Fibroblast of skin of scalp (primary cell): ENCODE measurements at regions not wholly inside any gene's neighbourhood (a gene's known extent, or its start where the extent isn't known, plus 50 kb on each side); places are given as distances from the start of the nearest gene placed in this dataset.
A peak's percentile ranks its signal among the peaks of the same experiment; 100 is the strongest.
"Not testable (repeated sequence)": the region's sequence is repeated elsewhere in the genome, so short reads cannot be mapped to it uniquely, and the experiment has no call there.

ENCODE experiments used
- DNase-seq: peaks from one replicate; pipeline ENCODE4 v3.0.0-alpha.2; 2013

DNA sequence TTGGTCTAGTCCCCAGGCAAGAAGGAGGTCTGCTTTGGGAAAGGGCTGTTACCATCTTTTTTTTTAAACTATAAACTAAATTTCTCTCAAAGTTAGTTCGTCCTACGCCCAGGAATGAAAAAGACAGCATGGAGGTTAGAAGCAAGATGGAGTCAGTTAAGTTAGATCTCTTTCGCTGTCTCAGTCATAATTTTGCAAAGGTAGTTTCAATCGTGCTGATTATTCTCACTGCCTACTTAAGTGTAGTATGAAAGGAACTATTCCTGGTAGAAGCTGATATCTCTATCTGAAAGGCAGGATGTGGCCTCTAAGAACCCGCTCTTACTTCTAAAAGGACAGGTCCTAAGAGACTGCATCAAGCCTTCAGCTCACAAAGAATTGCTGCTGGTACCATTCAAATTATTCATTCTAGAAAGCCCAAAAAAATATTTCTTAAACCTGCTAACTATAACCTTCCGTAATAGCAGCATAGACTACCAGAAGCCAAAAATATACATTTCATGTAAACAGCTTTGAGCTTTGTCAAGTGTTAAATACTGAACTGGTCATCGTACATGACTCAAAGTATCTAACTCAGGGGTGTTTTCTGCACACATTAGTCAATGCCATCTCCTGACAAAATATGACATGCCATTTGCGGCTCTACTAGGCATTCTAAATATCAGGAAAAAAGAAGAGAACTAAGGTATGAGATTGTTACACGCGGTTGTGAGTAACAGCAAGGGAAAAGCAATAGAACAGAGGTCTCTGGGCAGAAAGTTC is 96.0 kb upstream of the CCDC80 start:
- no peak for DNase-seq

DNA sequence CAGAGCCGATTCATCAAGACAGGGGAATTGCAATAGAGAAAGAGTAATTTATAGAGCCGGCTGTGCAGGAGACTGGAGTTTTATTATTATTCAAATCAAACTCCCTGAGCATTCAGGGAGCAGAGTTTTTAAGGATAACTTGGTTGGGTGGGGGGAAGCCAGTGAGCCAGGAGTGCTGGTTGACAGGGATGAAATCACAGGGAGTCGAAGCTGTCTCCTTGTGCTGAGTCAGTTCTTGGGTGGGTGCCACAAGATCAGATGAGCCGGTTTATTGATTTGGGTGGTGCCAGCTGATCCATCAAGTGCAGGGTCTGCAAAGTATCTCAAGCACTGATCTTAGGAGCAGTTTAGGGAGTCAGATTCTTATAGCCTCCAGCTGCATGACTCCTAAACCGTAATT is 95.4 kb upstream of the CCDC80 start:
- no peak for DNase-seq

DNA sequence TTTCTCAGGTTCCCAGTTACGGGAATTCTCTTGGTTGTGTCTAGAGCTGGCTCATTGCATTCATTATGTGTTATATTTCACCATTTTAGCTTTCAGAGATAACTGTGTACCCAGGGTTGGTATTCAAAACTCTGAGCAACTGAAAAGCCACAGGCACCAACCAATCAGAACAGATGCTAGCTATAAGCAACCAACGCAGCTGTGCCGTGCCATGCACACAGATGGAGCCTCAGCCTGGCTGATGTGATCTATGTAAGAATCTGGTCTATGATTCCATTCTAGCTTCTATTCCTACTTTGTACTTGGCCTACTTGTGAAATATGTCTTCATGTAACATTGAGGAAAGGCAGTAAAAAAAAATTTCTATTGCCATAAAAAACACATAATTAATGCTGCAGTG is 95.0 kb upstream of the CCDC80 start:
- no peak for DNase-seq

DNA sequence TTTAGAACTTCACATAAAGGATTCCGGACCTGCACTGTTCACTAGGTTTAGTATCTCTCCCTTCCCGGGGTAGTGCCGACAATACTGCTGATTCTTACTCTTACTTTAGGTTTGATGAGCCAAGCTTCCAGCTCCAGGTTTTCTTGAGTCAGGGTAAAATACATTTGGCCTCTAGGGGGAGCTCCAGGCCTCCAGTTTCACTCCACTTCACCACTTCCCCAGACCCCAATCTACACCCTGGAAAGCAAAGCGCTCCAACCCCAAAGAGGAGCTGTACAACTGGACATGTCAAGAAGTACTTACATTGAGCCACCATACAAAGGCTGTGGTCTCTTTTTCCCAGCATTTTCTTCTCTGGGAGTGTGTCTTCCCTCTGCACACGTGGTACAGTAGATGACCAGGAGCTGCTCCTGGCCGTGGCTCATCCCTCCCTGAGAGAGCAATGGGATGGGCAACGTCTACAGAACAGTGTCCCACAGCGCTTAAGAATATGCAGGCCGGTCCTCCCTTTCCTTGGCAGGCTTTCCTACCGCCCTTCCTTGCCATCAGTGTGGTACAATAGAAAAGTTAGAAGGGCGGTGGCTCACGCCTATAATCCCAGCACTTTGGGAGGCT is 93.9 kb upstream of the CCDC80 start:
- peak; percentile 85 for DNase-seq

DNA sequence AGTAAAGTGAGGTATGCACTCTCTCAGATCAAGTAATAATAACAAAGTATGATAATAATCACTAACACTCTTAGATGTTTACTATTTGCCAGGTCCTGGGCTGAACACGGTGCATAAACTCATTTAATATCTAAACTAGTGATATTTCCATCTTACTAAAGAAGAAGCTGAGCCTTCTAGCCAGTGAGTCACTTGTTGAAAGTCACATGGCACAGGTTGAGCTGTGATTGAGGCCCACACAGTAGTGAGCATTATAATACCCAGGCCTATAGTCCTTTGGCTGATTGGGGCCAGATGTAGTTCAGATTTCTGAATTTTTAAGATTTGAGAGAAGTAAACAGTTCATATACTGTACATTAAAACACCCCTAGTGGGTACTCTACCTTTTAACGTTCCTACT is 93.2 kb upstream of the CCDC80 start:
- DNase-seq = peak; percentile 28

DNA sequence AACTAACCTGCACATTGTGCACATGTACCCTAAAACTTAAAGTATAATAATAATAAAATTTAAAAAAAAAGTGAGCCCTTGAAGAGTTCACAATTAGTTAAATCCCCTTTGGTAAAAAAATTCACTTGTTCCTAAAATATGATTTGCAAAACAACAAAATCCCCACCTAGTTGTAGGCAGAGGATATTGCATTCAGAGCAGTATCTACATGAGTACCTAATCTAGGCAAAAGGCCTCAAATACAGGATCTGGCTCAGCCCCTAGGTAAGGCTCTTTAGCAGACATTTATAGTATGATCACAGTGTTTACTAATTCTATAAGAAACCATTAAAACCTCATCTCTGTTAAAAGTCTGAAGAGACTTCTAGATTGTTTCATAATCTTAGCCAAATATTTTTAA is 89.3 kb upstream of the CCDC80 start:
- DNase-seq = no peak

DNA sequence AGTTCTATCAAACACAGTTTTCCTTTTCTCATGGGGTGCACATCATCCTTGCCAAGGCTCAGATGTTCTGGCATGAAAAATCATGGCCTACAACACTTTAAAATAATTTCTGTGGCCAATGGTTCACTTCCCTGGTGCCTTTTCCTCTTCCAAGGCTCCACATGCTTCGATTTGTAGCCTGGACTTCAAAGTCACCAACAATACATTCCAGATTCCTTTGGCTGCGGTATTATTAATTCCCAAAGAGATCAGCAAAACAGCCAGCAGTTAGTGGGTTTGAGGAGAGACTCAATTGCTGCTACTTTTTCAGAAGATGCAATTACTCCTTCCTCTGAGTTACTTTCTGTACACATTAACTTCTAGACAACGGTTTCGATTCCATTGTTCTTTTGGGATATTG is 80.3 kb upstream of the CCDC80 start:
- DNase-seq = peak; percentile 42

DNA sequence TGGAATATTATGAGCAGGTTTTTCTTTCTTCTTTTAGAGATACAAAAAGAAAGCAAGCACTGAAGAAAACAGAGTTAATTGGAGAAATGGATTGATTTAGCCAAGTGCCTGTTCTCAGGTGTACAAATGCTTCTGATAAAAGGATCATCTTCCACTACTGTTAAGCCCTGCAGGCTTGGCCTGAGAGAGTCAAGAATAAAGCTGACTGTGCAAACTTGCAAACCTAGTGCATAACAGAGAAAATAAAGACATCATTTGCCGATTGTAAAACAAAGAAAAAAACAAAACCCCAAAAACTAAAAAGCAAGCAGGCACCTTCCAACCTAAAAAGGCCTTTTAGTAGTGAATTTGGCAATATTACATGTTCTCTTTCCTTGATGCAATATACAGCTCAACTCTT is 78.0 kb upstream of the CCDC80 start:
- DNase-seq = no peak

DNA sequence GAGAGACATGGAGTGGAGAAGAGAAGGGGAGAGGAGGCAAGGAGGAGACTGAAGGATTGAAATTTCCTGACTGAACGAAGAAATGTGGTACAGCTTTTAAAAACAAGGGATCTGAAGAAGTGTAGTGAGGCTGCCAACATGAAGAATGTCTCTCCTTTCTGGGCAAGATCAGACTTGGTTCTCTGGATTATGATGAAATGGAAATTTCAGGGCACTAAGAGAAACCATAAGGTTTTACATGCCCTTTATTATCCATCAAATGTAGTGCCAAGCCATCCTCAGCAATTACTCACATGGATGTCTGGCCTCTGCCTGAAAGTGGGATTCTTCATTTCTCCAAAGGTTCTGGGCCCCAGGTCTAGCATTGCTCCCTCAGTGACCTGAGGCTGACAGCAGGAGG is 77.6 kb upstream of the CCDC80 start:
- DNase-seq = no peak

DNA sequence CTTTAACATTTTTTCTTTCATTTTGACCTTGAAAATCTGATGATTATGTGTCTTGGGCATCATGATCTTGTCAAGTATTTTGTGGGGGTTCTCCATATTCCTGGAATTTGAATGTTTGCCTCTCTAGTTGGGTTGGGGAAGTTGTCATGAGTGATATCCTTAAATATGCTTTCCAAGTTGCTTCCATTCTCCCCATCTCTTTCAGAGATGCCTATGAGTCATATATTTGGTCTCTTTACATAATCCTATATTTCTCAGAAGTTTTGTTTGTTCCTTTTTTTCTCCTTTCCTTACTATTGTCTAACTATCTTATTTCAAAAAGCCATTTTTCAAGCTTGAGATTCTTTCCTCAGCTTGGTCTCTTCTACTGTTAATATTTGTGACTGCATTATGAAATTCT is 69.0 kb upstream of the CCDC80 start:
- DNase-seq = peak; percentile 63

DNA sequence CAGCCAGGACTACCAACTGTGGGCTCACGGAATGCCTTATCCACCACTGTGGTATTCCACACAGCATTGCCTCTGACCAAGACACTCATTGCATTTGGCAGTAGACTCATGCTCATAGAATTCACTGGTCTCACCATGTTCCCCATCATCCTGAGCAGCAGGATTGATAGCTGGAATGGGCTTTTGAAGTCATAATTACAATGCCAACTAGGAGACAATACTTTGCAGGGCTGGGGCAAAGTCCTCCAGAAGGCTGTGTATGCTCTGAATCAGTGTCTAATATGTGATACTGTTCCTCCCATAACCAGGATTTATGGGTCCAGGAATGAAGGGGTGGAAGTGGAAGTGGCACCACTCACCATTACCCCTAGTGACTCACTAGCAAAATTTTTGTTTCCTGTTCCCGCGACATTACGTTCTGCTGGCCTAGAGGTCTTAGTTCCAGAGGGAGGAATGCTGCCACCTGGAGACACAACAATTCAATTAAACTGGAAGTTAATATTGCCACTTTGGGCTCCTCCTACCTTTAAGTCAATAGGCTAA is 58.6 kb upstream of the CCDC80 start:
- DNase-seq = peak; percentile 81

DNA sequence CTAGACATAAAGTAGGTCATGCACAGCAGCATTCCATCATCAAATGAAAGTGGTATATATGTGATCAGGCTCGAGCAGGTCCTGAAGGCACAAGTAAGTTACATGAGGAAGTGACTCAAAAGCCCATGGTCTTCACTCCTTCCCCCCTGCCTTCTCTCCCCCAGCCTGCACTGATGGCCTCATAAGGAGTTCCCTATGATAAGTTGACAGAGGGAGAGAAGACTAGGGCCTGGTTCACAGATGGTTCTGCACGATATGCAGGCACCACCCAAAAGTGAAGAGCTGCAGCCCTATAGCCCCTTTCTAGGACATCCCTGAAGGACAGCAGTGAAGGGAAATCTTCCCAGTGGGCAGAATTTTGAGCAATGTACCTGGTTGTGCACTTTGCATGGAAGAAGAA is 57.5 kb upstream of the CCDC80 start:
- not testable (repeated sequence) for DNase-seq

DNA sequence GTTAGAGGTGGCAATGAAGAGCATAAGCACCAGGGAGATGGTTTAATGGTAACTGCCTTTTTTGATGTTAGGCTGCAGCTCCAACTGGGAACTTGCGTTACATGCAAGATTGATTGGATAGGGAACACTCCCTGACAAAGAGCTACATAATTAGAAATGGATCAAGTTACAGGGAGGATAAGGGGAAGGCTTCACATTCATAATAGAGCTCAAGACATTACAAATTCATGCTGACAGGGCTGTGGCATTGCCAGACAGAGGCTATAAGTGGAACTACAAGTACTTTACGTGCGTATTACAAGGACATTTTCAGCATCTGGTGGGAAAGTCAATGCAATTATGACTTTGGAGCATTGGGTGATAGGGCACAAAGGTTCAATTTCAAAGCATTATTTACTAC is 55.3 kb upstream of the CCDC80 start:
- DNase-seq = not testable (repeated sequence)

DNA sequence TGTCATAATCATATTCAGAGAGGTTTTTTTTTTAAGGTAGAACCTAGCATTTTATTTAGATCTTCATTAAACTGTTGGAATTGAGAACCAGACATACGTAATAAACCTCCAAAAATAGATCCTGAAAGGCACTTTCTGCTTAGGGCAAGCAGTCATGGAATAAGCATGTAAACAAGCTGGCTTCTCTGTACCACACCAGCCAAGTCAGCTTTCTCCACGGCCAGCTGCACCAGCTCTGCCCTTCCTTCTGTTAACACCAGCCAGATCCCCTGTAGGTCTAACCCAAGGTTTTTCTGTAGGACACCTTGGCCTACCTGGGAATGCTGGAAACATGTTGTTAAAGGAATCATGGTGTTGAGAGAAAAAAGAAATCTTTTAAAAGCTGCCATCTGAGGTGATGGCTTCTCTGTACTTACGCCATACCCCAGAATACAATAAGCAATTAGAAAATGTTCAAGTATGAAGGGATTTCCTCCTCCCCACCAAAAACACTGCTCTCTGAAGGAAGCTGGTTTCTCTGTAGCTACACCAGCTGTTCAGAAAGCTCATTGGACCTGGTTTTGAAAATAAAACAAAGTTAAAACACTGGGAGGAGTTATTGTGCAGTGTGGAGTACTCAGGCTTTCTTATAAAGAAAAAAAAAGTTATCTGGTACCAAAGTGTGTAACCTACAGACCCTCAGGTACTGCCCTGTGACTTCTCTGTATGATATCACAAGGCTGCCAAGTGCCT is 54.6 kb upstream of the CCDC80 start:
- DNase-seq = peak; percentile 60

DNA sequence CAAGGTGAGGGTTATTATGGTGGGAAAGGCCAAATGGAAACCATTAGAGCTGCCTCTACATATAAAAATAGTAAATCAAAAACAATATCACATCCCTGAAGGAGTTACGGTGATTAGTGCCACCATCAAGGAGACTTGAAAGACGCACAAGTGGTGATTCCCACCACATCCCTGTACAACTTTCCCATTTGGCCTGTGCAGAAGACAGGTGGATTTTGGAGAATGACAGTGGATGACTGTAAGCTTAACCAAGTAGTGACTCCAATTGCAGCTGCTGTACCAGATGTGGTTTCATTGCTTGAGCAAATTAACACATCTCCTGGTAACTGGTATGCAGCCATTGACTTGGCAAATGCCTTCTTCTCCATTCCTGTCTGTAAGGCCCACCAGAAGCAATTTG is 54.0 kb upstream of the CCDC80 start:
- not testable (repeated sequence) for DNase-seq

DNA sequence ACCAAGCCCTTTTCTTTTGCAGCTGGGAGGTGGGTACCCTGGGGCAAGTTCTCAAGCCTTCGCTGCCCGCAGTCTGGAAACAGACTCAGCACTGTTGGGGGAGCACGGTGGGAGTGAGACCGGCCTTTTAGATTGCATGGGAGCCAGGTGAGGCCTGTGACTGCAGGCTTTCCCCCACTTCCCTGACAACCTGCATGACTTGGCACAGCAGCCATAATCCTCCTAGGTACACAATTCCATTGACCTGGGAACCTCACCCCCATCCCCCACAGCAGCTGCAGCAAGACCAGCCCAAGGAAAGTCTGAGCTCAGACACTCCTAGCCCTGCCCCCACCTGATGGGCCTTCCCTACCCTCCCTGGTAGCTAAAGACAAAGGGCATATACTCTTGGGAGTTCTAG is 52.2 kb upstream of the CCDC80 start:
- no peak for DNase-seq
